GM19025 (cell line): ENCODE measurements at regions not wholly inside any gene's neighbourhood (a gene's known extent, or its start where the extent isn't known, plus 50 kb on each side); places are given as distances from the start of the nearest gene placed in this dataset.
"Not testable (repeated sequence)": the region's sequence is repeated elsewhere in the genome, so short reads cannot be mapped to it uniquely, and the experiment has no call there.

ENCODE experiments used
- ATAC-seq: cut with Tn5 transposase; IDR thresholded peaks from one replicate; pipeline ENCODE4 v1.9.1; 2021; ENCODE audit warnings: mild to moderate bottlenecking, low read depth, moderate library complexity; ENCODE audit not compliant: unreplicated experiment

DNA sequence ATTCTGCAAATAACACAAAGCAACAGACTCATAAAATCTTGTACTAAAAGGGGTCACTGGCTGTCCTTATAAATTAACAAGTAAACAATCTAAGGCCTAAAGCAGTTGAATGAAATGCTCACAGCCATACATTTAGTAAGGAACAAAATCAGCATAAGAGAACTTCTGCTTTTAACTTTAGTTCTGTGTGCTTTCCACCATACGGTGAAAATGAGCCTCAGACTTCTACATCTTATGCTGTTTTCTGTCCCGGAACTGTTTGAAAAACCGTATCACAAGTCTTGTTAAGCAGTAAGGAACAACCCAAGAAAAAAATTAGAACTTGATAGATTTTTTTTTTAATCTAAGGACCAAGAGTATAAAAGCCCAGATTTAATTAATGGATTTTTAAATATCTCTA lies 549.1 kb upstream of the MIR17HG start:
- no peak for ATAC-seq

DNA sequence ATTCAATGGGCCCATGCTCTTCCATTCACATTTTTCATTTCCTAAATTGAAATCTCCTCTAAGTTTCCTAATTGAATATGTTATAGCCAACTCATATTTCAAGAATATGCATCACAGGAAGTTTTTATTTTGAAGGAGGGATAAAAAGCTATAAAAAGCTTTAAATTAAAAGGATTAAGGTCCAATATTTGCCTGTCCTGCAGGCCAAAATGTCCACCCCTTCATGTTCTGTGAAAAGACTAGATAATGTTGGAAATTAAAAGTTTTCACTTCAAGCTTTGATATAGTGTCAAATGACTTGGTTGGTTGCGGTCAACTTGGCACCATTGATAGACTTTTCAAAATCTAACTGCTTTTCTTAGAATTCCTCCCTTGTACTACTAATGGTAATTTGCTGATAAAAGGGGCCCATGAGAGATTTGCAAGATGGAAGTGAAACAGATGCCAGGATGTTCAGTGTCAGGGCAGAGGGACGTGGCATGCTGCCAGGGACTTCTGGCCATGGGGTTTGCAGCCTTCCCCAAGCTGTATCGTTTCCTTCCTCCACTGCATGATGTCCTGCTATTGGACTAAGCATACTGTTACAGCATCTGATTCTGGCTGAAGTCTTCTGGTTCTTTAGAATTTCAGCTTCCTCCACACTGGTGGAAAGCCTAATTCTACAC lies 547.3 kb upstream of the MIR17HG start:
- ATAC-seq = no peak

DNA sequence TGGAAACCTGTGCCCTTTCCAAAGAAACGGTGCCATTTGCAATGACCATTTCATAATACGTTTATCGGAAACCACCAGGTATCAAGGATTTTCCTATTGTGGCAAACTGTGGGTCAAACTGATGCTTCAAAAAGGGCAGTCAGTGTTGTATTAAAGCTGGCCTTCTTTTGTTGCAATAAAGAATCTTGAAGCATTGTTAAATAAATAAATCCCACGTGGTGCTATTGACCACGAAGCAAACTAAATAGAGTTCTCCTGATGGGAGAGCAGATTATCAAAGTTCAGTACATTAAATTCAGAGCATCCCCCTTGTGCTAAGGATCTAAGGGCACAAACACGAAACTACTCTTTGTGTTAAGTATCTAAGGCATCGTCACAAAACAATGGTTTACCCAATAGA lies 545.9 kb upstream of the MIR17HG start:
- no peak for ATAC-seq

DNA sequence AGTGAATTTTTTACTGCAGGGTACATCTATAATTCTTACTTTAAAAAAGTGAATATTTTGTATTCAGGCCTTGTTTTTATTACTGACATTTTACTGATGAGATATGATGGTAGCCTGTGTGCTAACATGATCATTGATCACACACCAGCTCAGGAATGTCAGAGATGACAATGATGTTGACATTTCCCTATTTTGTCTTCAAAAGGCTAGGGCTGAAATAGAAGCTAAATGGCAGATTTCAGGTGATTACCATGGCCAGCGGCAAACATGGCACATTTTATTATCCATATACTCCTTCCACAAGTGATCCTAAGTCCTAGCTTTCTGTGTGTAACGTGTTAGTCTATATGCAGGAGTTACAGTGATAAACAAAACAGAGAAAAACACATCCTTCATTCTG lies 544.3 kb upstream of the MIR17HG start:
- no peak for ATAC-seq

DNA sequence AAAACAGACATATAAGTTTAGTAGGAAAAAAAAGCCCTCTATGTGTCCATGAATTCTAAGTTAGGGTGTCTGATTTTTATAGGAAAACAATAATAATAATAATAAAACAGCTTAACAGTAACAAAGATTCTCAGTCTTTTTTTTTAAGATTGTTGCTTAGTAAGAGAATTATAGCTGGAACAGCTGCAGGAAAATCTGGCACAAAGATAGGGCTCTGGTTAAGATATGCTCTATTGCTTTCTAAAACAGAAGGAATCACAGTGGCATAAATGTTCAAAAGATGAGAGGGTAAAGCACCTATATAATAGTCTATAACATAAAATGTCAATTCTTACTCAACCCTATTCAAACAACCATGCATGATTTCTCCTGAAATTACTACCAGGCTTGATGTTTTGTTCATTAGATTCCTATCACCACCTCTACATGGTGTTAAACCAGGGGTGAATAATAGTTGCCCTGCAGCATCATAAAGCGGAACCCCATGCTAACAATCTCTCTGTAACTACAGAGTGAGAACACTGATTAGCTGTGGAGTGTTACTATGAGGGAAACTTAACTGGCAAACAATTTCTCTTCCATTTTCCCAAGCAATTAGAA lies 541.4 kb upstream of the MIR17HG start:
- ATAC-seq = no peak

DNA sequence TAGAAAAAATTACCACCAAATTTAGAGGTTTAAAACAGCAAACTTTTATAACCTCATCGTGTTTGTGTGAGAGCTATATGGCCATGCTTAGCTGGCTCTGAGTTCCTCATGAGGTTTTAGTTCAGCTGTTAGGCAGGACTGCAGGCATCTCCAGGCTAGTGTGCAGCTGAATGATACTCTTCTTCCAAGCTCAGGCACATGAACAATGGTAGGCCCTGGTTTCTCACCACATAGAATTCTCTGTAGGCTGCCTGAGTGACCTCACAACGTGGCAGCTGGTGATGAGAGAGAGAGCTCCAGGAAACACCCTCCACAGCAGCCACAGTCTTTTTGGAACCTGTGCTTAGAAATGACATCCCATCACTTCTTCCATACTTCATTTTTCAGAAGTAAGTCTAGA lies 540.6 kb upstream of the MIR17HG start:
- ATAC-seq = no peak

DNA sequence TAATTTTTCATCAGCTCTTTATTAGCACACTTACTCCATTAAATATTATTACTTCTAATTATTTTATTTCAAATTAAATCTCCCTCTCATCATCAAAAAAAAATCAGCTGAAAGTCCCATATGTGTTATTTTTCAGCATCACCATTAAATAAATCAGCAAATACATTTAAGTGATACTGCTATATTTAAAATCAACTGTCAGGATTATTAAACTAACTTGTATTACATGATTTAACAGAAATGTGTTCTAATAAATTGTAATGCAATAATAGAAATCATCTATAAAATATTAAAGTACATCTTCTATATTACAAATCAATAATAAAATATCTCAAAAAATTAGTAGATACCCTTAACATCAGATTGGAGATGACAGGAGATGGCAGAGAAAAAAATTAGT lies 538.6 kb upstream of the MIR17HG start:
- ATAC-seq = no peak

DNA sequence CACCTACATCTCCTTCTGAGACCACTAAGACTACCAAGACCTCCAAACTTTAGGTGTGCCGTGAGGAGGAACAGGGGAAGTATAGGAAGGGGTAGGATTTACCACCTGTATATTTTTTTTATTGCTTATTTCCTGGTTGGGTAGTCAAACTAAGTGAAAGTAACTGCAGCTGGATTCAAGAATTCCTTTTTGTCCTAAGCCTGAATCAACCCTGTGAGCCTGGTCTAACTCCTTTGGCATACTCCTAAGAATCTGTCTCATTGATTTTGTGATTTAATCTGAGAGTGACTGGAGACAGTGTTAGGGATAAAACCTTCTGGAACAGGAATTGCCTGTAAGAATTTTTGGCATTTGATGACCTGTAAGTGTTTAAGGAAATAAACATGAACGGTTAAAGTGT lies 523.5 kb upstream of the MIR17HG start:
- no peak for ATAC-seq

DNA sequence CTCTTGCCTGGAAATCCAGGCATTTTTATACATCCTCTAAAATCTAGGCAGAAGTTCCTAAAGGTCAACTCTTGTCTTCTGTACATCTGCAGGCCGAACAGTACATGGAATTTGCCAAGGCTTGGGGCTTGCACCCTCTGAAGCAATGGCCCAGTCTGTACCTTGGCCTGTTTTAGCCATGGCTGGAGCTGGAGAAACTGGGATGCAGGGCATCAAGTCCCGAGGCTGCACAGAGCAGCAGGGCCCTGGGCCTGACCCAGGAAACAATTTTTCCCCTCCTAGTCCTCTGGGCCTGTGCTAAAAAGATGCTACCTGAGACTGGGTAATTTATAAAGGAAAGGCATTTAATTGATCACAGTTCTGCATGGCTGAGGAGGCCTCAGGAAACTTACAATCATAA lies 520.8 kb upstream of the MIR17HG start:
- no peak for ATAC-seq

DNA sequence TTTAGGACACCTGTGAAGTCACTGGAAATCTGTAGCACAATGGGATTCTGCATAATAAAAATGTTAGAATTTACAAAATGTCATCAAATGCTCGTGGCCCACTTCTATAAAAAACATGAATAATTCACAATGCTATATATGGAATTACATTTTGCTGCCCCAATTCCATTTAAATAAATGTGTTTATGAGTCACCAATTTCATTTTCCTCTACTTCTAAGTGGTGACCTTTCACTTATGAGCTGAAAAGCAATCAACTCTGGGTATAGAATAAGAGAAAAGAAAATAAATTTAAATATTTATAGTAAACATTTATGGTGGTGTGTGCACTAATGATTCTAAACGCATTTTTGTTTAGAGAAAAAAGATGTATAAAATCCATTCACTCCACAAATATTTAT lies 516.7 kb upstream of the MIR17HG start:
- no peak for ATAC-seq

DNA sequence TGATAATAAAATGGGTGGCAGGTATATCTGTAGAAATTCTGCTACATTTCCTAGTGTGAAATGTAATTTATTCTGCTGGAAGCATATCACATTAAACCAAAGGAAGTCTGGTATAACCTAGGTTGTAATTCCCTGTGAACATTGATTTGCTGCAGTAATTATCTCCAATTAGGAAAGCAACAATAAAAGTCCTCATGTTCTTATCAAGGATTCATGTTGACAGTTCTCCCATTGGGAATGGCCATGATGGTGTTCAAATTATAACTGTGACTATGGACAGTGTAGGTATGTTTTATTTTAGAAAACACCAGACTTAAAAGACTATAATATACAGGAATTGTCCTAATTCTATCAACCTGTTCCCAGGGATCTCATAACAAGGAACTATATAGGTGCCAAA lies 513.5 kb upstream of the MIR17HG start:
- no peak for ATAC-seq

DNA sequence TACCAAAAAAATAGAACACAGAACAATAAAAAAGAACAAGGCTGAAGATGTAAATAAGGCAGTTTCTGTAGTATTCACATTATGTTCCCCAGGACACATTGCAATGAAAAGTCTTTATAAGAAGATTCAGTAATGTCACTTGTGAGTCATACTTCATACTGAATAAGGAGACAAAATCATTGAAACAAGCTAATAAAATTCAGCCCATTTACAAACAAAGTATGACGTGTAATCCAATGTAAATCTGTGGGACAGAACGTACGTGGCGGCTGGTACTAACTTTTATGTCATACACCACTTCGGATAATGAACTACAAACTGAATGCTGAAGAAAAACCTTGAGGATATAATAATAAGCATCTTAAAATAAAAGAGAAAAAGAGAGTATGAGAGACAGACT lies 512.8 kb upstream of the MIR17HG start:
- no peak for ATAC-seq

DNA sequence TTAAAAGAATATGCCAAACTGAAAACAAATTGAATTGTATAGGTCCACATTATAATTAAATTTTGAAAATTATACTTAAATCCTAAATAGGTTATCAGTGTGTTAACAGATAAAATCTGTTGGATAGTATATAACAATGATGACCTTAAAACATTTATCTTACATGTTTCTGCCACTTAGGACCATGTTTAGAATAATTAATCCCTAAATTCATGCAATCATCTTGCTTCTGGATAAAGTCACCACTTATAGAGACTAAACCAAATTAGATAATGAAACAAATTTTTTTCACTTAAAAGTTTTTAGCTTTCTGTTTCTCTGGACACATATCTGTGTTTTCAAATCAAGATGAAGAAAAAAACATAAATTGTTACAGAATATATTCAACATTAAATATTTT lies 511.7 kb upstream of the MIR17HG start:
- ATAC-seq = no peak

DNA sequence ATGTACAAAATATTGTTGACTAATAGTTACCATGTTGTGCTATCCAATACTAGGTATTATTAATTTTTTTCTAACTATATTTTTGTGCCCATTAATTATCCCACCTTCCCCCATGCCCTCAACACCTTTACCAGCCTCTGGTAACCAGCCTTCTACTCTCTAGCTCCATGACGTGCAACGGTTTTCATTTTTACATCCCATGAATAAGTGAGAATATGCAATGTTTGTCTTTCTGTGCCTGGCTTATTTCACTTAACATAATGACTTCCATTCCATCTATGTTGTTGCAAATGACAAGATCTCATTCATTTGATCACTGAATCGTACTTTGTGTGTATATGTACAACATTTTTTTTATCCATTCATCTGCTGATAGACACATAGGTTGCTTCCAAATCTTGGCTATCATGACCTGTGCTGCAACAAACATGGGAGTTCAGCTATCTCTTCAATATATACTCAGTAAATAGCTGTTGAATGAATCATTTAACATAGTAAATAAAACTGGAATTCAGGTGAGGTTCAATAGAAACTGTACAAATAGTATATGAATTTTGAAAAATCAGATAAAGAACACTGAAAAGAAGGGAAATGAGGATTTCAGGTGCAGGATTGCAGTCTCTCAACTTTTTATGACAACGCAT lies 509.0 kb upstream of the MIR17HG start:
- ATAC-seq = no peak

DNA sequence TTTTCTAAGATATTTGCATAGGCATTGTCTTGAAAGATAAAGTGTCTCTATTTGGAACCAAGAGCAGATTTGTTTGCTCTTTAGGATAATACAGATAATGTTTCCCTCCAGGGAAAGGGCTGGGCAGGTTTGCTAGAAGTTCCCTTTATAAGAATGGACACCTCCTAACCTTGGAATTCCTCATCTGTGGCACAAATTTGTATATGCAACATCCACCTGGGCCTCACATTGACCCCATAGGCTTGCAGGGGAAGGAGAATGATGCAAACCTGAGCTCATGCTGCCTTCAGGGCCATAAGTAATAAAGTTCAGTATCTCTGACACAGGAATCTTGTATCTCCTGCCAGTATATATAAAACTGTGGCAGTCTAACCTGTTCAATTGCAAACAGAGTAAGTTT lies 508.4 kb upstream of the MIR17HG start:
- ATAC-seq = no peak

DNA sequence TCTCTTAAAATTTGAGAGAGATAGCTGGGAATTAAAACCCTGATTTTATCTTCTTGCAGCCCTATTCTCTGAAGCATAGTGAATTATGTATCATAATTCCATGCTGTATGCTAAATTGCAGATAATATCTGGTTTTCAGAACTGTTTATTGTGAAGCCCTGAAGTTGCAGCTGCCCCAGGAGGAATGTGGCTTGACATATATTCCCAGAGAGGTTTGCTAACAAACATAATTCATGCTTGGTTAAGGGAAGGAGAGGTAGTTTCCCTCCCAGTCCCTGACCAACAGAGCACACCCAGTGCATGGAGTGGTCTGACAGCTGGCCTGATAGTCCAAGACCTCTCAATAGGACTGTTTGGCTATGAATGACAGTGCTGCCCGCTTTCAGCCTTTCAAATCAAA lies 500.6 kb upstream of the MIR17HG start:
- no peak for ATAC-seq

DNA sequence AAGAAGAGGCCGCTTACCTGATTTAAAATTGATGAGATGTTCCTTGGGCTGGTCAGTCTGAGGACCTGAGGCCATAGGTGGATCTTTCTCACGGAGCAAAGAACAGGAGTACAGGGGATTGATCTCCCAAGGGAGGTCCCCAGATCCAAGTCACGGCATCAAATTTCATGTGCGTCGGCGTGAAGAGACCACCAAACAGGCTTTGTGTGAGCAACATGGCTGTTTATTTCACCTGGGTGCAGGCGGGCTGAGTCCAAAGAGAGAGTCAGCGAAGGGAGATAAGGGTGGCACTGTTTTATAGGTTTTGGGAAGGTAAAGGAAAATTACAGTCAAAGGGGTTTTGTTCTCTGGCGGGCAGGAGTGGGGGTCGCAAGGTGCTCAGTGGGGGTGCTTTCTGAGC lies 493.8 kb upstream of the MIR17HG start:
- ATAC-seq = not testable (repeated sequence)

DNA sequence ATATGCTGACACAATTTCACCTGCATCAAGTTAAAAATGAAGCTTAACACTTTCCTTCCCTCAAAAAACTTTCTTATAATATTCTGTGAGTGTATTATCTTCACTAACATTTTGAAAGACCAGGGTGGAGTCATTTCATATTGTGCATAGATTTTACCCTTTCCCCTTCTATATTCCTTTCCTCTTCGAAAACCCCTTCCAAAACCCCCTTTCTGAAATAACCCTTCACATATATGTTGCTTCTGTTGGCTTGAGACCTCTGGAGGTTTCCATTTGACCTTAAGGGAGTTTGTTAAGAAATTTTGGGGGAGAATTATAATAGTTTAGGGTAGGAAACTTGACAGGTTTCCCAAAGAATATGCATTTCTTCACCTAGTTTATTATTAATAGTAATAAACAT lies 489.6 kb upstream of the MIR17HG start:
- no peak for ATAC-seq

DNA sequence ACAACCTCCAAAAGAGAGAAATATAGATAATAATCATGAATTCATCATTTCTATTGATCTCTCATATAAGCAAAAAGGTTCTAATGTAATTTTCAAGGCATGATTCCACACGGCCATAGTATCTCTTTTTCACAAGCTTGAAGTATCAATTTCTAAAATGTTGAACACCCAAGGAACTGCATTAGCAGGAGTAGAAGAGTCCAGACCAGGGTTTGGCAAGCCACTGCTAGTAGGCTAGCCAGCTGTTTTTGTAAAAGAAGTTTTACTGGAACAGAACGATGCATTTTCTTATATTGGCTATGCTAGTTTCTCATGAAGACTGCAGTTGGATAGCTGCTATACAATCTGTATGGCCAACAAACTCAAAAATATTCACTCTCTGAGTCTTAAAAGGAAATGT lies 481.5 kb upstream of the MIR17HG start:
- no peak for ATAC-seq

DNA sequence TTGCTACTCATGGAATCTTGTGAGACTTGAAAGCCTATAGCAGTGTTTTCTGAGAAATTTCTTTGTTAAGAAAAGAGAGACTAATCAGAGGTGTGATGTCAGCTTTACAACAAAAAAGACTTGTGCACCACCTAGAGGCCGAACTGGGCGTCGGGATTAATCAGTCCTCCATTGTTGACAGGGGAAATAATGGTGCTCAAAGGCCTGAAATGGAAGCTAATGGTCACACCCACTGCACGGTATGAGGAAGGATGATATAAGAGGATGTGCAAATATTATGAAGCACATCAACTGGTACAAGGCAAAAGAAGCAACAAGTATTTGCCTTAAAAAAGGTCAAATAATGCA lies 480.2 kb upstream of the MIR17HG start:
- ATAC-seq = peak; percentile 92

DNA sequence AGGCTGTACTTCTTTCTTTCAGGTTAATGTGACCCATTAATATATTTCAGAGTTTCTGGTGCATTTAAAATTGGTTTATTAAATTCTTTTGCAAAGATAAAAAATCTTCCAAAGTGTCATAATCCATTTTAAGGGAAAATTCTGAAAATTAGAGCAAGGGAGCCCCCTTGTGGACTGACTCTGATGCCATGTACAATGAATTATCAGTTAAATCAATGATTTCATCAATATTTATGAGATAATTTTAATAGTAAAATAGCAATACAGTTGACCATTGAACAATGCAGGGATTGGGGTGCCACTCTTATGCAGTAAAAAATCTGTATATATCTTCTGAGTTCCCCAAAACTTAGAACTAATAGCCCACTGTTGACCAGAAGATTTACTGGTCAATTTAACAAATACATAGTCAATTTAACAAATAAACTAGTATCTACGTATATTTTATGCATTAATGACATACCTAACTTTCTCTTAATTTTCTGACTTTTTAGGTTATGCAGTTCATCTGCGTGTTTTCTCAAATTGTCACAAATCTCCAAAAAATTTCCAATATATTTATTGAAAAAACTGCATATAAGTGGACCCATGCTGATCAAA lies 479.1 kb upstream of the MIR17HG start:
- no peak for ATAC-seq

DNA sequence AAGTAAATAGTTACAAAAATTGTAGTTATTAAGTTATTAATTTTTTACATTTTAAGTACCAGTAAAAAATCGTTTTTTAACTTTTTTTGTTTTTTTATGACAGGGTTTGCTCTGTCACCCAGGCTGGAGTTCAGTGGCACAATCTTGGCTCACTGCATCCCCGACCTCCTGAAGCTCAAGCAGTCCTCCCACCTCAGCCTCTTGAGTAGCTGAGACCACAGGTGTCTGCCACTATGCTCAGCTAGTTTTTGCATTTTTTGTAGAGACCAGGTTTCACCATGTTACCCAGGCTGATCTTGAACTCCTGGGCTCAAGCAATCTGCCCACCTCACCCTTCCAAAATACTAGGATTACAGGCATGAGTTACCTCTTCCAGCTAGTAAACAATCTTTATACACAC lies 477.9 kb upstream of the MIR17HG start:
- no peak for ATAC-seq
